T-helper 17 cell (primary cell): ENCODE measurements at regions not wholly inside any gene's neighbourhood (a gene's known extent, or its start where the extent isn't known, plus 50 kb on each side); places are given as distances from the start of the nearest gene placed in this dataset.

Experiments used
- ATAC-seq: fragments of 150-1000 bp; cut with Tn5 transposase; 2 replicates; pipeline ENCODE4 v1.10.0; 2021; ENCODE audit warnings: mild to moderate bottlenecking, moderate library complexity
- DNase-seq, 3 donors: peaks; one replicate each; pipeline versions ENCODE4 v3.0.0 to v3.0.0-alpha.2; 2020 to 2021
- H3K9me3 ChIP-seq: one replicate; pipeline ENCODE4 v1.7.0; 2013; ENCODE audit warnings: low read length, mild to moderate bottlenecking; ENCODE audit not compliant: control insufficient read depth, poor library complexity, severe bottlenecking
- H3K27ac Mint-ChIP-seq: one replicate; pipeline ENCODE4 v1.8.0; 2022; ENCODE audit warnings: mild to moderate bottlenecking, moderate library complexity, mixed read lengths
- H3K27me3 Mint-ChIP-seq: one replicate; pipeline ENCODE4 v1.8.0; 2022; ENCODE audit warnings: mixed read lengths
- H3K36me3 Mint-ChIP-seq: one replicate; pipeline ENCODE4 v1.8.0; 2022; ENCODE audit warnings: low read depth, mixed read lengths
- H3K4me1 Mint-ChIP-seq: one replicate; pipeline ENCODE4 v1.8.0; 2022; ENCODE audit warnings: mild to moderate bottlenecking, mixed read lengths
- H3K4me3 Mint-ChIP-seq: one replicate; pipeline ENCODE4 v1.8.0; 2022; ENCODE audit warnings: mild to moderate bottlenecking, moderate library complexity, mixed read lengths

DNA sequence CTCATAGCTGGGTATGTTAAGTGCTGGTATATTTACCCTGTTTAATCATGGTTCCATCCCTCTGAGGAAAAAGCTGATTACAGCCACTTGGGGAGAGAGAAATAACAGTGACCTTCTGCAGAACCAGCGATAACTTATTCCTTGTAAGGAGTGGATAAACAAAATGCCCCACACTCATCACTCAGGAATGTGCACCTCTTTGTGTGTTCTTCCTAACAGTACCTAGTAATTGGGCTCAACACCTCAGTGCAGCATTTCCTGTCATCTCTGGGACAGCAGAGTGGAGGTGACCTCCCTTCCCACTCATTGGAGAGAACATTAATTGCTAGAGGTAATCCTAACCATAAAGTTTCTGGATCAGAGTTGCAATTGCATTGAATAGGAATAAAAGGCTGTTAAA lies 112.5 kb upstream of the F3 start:
- ATAC-seq (no peak), DNase-seq (no peak)
- H3K27me3 Mint-ChIP-seq = peaks cover 16% of the 10 kb centered on the region
- no peak overlapping the region for H3K4me3 Mint-ChIP-seq
- no peak overlapping the region for H3K27ac Mint-ChIP-seq
- no peaks in the 10 kb centered on the region for H3K36me3 Mint-ChIP-seq
- no peaks in the 10 kb centered on the region for H3K4me1 Mint-ChIP-seq
- H3K9me3 ChIP-seq = no peaks in the 10 kb centered on the region

GRCh38 chr1:94653454-94653853 lies 111.9 kb upstream of the F3 start:
- ATAC-seq = no peak
- H3K4me3 Mint-ChIP-seq = no peak overlapping the region
- no peaks in the 10 kb centered on the region for H3K9me3 ChIP-seq
- DNase-seq = no peak
- no peaks in the 10 kb centered on the region for H3K4me1 Mint-ChIP-seq
- no peaks in the 10 kb centered on the region for H3K36me3 Mint-ChIP-seq
- H3K27me3 Mint-ChIP-seq = peaks cover 16% of the 10 kb centered on the region
- H3K27ac Mint-ChIP-seq = no peak overlapping the region

- H3K4me1 Mint-ChIP-seq = no peaks in the 10 kb centered on the region
- no peaks in the 10 kb centered on the region for H3K36me3 Mint-ChIP-seq
- no peak overlapping the region for H3K4me3 Mint-ChIP-seq
- H3K27me3 Mint-ChIP-seq = peaks cover 16% of the 10 kb centered on the region
- no peak overlapping the region for H3K27ac Mint-ChIP-seq
- ATAC-seq (no peak), DNase-seq (no peak)
- H3K9me3 ChIP-seq = no peaks in the 10 kb centered on the region
These were observed 109.5 kb upstream of the F3 start for GRCh38 chr1:94651076-94651475.

DNA sequence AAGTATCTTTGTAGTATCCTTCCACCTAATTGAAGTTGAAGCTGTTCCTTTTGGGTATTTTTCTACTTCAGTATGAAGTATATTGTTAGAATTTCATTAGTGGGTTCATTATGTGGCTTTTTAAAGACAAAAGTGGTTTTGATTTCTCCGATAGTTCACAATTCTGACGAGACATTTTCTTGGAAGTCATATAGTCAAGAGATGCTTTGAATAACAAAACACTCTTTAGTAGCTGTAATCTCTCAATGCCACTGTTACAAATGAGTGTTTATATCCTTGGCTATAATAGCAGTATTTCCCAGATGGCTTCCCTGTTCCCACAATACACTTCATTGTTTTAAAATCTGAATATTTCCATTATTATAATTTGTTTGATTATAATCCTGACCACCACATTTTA lies 108.7 kb upstream of the F3 start:
- H3K4me3 Mint-ChIP-seq = no peak overlapping the region
- peaks cover 16% of the 10 kb centered on the region for H3K27me3 Mint-ChIP-seq
- H3K4me1 Mint-ChIP-seq = no peaks in the 10 kb centered on the region
- no peaks in the 10 kb centered on the region for H3K9me3 ChIP-seq
- ATAC-seq (no peak), DNase-seq (no peak)
- no peak overlapping the region for H3K27ac Mint-ChIP-seq
- no peaks in the 10 kb centered on the region for H3K36me3 Mint-ChIP-seq

- DNase-seq (no peak), ATAC-seq (no peak)
- H3K36me3 Mint-ChIP-seq = no peaks in the 10 kb centered on the region
- no peaks in the 10 kb centered on the region for H3K4me1 Mint-ChIP-seq
- H3K27ac Mint-ChIP-seq = no peak overlapping the region
- peaks cover 11% of the 10 kb centered on the region for H3K27me3 Mint-ChIP-seq
- H3K9me3 ChIP-seq = no peaks in the 10 kb centered on the region
- H3K4me3 Mint-ChIP-seq = no peak overlapping the region
These were observed 106.9 kb upstream of the F3 start for GRCh38 chr1:94648225-94649007.

- no peak for DNase-seq
- Mint-ChIP-seq H3K27ac (no peak overlapping the region), H3K27me3 (peaks cover 11% of the 10 kb centered on the region), H3K4me3 (no peak overlapping the region), H3K4me1 (no peaks in the 10 kb centered on the region), H3K36me3 (no peaks in the 10 kb centered on the region)
- ATAC-seq = no peak
- no peaks in the 10 kb centered on the region for H3K9me3 ChIP-seq
These were observed 105.4 kb upstream of the F3 start for GRCh38 chr1:94646786-94647555.

DNA sequence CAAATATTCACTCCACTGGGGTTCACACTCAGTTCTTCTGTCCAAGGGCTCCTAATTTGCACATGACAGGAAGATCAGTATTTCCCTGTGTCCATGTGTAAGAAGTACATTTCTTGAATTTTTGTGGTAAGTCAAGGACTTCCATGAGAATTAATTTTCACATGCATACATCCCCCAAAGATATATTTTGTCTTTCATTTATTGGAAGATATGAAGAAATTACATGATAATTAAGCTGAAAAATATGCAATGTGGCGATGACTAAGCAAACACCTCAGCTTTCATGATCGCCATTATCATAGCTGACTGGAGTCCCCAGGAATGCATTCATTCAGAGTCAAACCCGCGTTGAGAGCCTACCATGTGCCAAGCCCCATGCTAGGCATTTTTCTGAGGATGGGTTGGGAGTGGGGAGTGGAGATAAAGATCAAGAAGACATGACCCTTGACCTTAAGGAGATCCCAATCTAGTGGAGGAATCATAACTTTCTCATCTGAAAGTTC lies 104.6 kb upstream of the F3 start:
- no peak for ATAC-seq
- H3K4me3 Mint-ChIP-seq = no peak overlapping the region
- H3K36me3 Mint-ChIP-seq = no peaks in the 10 kb centered on the region
- no peaks in the 10 kb centered on the region for H3K9me3 ChIP-seq
- no peaks in the 10 kb centered on the region for H3K4me1 Mint-ChIP-seq
- H3K27me3 Mint-ChIP-seq = peaks cover 4% of the 10 kb centered on the region
- H3K27ac Mint-ChIP-seq = no peak overlapping the region
- no peak for DNase-seq

DNA sequence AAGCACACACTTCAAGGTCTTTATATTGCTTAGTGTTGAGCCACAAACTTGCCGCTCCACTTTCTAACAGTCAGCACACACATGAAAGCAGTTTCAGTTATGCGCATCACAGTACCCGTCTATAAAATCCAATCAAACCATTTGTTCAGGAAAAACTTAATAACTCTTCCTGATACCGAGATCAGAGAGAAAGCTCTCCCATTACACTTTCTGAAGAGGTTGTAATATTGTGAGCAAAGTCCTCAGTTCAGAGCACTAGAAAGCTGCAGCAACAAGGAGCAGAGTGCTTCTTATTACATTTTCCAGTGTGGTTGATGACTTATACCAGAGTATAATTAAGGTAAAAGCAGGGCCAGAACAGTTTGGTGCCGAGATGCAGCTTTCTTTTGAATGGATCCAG lies 102.8 kb upstream of the F3 start:
- Mint-ChIP-seq H3K4me3 (no peak overlapping the region), H3K27ac (no peak overlapping the region), H3K36me3 (no peaks in the 10 kb centered on the region), H3K27me3 (no peaks in the 10 kb centered on the region), H3K4me1 (no peaks in the 10 kb centered on the region)
- no peak for ATAC-seq
- H3K9me3 ChIP-seq = no peaks in the 10 kb centered on the region
- no peak for DNase-seq

GRCh38 chr1:94643819-94644218 lies 102.3 kb upstream of the F3 start:
- no peaks in the 10 kb centered on the region for H3K9me3 ChIP-seq
- no peak for DNase-seq
- Mint-ChIP-seq H3K27me3 (no peaks in the 10 kb centered on the region), H3K4me1 (no peaks in the 10 kb centered on the region), H3K36me3 (no peaks in the 10 kb centered on the region), H3K27ac (no peak overlapping the region), H3K4me3 (no peak overlapping the region)
- ATAC-seq = no peak

DNA sequence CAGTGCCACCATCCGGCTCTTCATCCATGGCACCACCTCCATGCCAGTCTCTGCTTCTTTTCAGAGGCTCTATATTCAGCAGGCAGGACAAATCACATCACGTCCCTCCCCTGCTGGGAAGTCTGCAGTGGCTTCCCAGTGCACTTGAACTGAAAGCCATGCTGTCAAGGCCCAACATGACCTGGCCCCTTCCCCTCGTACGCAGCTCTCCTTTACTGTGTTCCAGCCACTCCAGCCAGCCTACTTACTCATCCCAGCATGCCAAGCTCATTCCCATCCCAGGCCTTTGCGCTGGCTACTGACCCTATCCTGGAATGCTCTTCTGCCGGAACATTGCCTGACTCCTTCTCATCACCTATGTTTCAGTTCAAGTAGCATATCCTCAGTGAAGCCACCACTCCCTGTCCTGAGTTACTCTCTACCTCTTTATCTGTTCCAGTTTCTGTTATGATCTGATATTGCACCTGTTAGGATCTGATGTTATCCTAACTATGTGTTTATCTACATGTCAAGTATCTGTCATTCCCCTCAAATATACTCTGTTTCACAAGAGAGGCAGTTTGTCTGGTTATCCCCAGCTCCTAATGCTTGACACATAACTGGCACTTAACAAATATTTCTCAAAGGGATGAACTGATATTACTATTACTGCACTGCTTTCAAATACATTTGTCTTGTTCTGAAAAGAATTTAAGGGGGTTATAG lies 101.2 kb upstream of the F3 start:
- H3K4me1 Mint-ChIP-seq = no peaks in the 10 kb centered on the region
- no peaks in the 10 kb centered on the region for H3K9me3 ChIP-seq
- no peak overlapping the region for H3K4me3 Mint-ChIP-seq
- no peak for DNase-seq
- H3K27ac Mint-ChIP-seq = no peak overlapping the region
- H3K27me3 Mint-ChIP-seq = no peaks in the 10 kb centered on the region
- ATAC-seq = no peak
- H3K36me3 Mint-ChIP-seq = no peaks in the 10 kb centered on the region

DNA sequence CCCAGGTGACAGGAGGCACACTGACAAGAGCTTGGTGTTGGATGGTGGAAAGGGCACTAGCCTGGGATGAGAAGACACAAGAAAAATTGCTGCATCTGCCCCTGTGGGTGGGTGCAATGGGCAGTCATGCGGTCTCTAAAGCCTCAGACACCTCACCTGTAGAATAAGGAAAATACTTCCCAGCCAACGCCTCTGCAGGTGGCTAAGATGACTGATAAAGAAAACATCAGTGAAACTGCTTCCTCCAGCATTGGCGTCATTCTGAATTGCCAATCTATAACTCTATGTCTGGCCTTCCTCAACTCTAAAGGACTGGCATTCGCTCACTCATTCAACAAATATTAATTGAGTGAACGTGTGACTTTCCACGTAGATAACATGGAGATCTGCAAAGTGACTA lies 100.4 kb upstream of the F3 start:
- no peak overlapping the region for H3K27ac Mint-ChIP-seq
- H3K4me3 Mint-ChIP-seq = no peak overlapping the region
- H3K27me3 Mint-ChIP-seq = no peaks in the 10 kb centered on the region
- no peak for DNase-seq
- H3K9me3 ChIP-seq = no peaks in the 10 kb centered on the region
- no peaks in the 10 kb centered on the region for H3K4me1 Mint-ChIP-seq
- H3K36me3 Mint-ChIP-seq = no peaks in the 10 kb centered on the region
- no peak for ATAC-seq

DNA sequence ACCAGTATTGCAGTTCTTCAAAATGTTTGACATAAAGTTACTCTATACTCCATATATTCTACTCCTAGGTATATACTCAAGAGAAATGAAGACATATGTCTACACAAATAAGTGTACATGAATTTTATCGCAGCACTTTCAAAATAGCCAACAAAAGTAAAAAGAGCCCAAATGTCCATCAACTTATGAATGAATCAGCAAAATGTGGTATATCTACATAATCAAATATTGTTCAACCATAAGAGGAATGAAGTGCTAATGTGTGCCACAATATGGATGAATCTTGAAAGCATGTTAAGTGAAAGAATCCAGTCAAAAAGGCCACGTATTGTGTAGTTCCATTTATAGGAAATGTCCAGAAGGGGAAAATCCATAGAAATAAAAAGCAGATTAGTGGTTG lies 98.6 kb upstream of the F3 start:
- H3K9me3 ChIP-seq = no peaks in the 10 kb centered on the region
- ATAC-seq (no peak), DNase-seq (no peak)
- H3K27me3 Mint-ChIP-seq = no peaks in the 10 kb centered on the region
- no peaks in the 10 kb centered on the region for H3K36me3 Mint-ChIP-seq
- no peak overlapping the region for H3K27ac Mint-ChIP-seq
- no peak overlapping the region for H3K4me3 Mint-ChIP-seq
- H3K4me1 Mint-ChIP-seq = no peaks in the 10 kb centered on the region

DNA sequence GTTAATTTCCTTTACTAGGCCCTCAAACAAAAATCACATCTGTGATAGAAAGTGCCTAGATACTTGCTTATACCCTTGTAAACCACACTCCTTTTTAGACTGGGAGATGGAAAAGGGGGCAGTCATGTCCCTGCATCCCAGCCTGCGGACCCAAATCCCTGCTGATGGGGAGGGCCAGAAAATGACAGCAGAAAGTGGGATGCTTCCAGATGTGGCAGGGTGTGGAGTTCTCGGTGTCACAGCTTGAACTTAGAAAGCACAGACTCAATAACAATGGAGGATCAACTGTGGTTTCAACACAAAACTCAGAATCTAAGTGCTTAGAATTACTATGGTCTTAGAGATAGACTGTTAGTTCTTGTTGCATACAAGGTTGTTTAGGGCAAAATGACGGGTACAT lies 95.6 kb upstream of the F3 start:
- no peaks in the 10 kb centered on the region for H3K9me3 ChIP-seq
- H3K4me3 Mint-ChIP-seq = no peak overlapping the region
- peaks cover 5% of the 10 kb centered on the region for H3K27me3 Mint-ChIP-seq
- H3K36me3 Mint-ChIP-seq = no peaks in the 10 kb centered on the region
- ATAC-seq = no peak
- H3K27ac Mint-ChIP-seq = no peak overlapping the region
- no peak for DNase-seq
- no peaks in the 10 kb centered on the region for H3K4me1 Mint-ChIP-seq
